ENCODE measurements at regions not wholly inside any gene's neighbourhood (a gene's known extent, or its start where the extent isn't known, plus 50 kb on each side); places are given as distances from the start of the nearest gene placed in this dataset.

- no peaks in the 10 kb centered on the region for H3K4me1 ChIP-seq (replicated peaks; ENCODE audit: insufficient read depth)
- no peak overlapping the region for H2AFZ ChIP-seq
- no peak overlapping the region for H3K27ac ChIP-seq
- H3K9me3 ChIP-seq (ENCODE audit: insufficient read depth, low read depth) = no peaks in the 10 kb centered on the region
- DNase-seq = no peak
- no TSS peak for BruUV-seq (replicated peaks)
- H4K20me1 ChIP-seq (ENCODE audit: insufficient read depth) = no peaks in the 10 kb centered on the region
- ChIA-PET CTCF (no interaction called here), POLR2A (ENCODE audit: unreplicated experiment) (no interaction called here)
- H3F3A ChIP-seq (ENCODE audit: insufficient read depth, low read depth) = no peaks in the 10 kb centered on the region
- no peak overlapping the region for H3K4me3 ChIP-seq
- intact Hi-C loops (cut with micrococcal nuclease; ENCODE audit: unreplicated experiment) = no loop called here
- no peaks in the 10 kb centered on the region for H3K79me2 ChIP-seq (ENCODE audit: low read depth)
- no peaks in the 10 kb centered on the region for H3K9me2 ChIP-seq (ENCODE audit: insufficient read depth)
- H3K27me3 ChIP-seq (ENCODE audit: insufficient read depth, low read depth) = peaks cover 79% of the 10 kb centered on the region
- TF ChIP-seq CTCF (conservative IDR thresholded peaks at IDR 0.05) = no peak
- no peak for TF ChIP-seq EZH2 (IDR thresholded peaks at IDR 0.05; ENCODE audit: low read depth)
- H3K36me3 ChIP-seq (ENCODE audit: low read depth) = no peaks in the 10 kb centered on the region
- no peak overlapping the region for H3K4me2 ChIP-seq
These were observed 154.3 kb upstream of the PCBD1 start for GRCh38 chr10:71042699-71043098.

- H3K4me2 ChIP-seq = no peak overlapping the region
- BruUV-seq (replicated peaks) = no TSS peak
- no peaks in the 10 kb centered on the region for H3F3A ChIP-seq (ENCODE audit: insufficient read depth, low read depth)
- no peaks in the 10 kb centered on the region for H3K79me2 ChIP-seq (ENCODE audit: low read depth)
- H3K27me3 ChIP-seq (ENCODE audit: insufficient read depth, low read depth) = peaks cover 69% of the 10 kb centered on the region
- H3K27ac ChIP-seq = no peak overlapping the region
- H3K4me3 ChIP-seq = no peak overlapping the region
- no peak for DNase-seq
- intact Hi-C loops (cut with micrococcal nuclease; ENCODE audit: unreplicated experiment) = no loop called here
- POLR2A ChIA-PET (ENCODE audit: unreplicated experiment) = no interaction called here
- H3K36me3 ChIP-seq (ENCODE audit: low read depth) = no peaks in the 10 kb centered on the region
- H4K20me1 ChIP-seq (ENCODE audit: insufficient read depth) = no peaks in the 10 kb centered on the region
- H3K9me3 ChIP-seq (ENCODE audit: insufficient read depth, low read depth) = no peaks in the 10 kb centered on the region
- TF ChIP-seq CTCF (conservative IDR thresholded peaks at IDR 0.05) (no peak), EZH2 (IDR thresholded peaks at IDR 0.05; ENCODE audit: low read depth) (no peak)
- CTCF ChIA-PET = no interaction called here
- no peaks in the 10 kb centered on the region for H3K4me1 ChIP-seq (replicated peaks; ENCODE audit: insufficient read depth)
- no peaks in the 10 kb centered on the region for H3K9me2 ChIP-seq (ENCODE audit: insufficient read depth)
- no peak overlapping the region for H2AFZ ChIP-seq
These were observed 155.5 kb upstream of the PCBD1 start for GRCh38 chr10:71043858-71044257.

GRCh38 chr10:71044720-71045119 lies 156.4 kb upstream of the PCBD1 start:
- TF ChIP-seq CTCF (conservative IDR thresholded peaks at IDR 0.05) (no peak), EZH2 (IDR thresholded peaks at IDR 0.05; ENCODE audit: low read depth) (no peak)
- Histone ChIP-seq H3K9me2 (ENCODE audit: insufficient read depth) (no peaks in the 10 kb centered on the region), H3K27me3 (ENCODE audit: insufficient read depth, low read depth) (peaks cover 66% of the 10 kb centered on the region; the same call in 1 of the 2 replicates), H4K20me1 (ENCODE audit: insufficient read depth) (no peaks in the 10 kb centered on the region), H3K9me3 (ENCODE audit: insufficient read depth, low read depth) (no peaks in the 10 kb centered on the region), H3K4me1 (replicated peaks; ENCODE audit: insufficient read depth) (no peaks in the 10 kb centered on the region), H2AFZ (no peak overlapping the region), H3F3A (ENCODE audit: insufficient read depth, low read depth) (no peaks in the 10 kb centered on the region), H3K79me2 (ENCODE audit: low read depth) (no peaks in the 10 kb centered on the region), H3K27ac (no peak overlapping the region), H3K4me3 (no peak overlapping the region), H3K4me2 (no peak overlapping the region), H3K36me3 (ENCODE audit: low read depth) (no peaks in the 10 kb centered on the region)
- POLR2A ChIA-PET (ENCODE audit: unreplicated experiment) = interaction anchor here (0.6 kb wide), 1 partner anchor 25 kb away, joined by 5 read pairs; no protein-coding TSS in a partner anchor
- DNase-seq = no peak
- intact Hi-C loops (cut with micrococcal nuclease; ENCODE audit: unreplicated experiment) = no loop called here
- CTCF ChIA-PET = no interaction called here
- no TSS peak for BruUV-seq (replicated peaks)
